SK-N-SH treated with all-trans-retinoic acid at 6 μM for 48 hours (cell line): ENCODE measurements at regions not wholly inside any gene's neighbourhood (a gene's known extent, or its start where the extent isn't known, plus 50 kb on each side); places are given as distances from the start of the nearest gene placed in this dataset.

Experiments used
- ARNTL ChIP-seq: fragments of 450-650 bp; formaldehyde crosslinking; IDR thresholded peaks from 2 replicates; pipeline ENCODE4 v1.5.0; 2020; ENCODE audit warnings: low read depth, mild to moderate bottlenecking, moderate library complexity, borderline replicate concordance
- OSR1 ChIP-seq: fragments of 250-450 bp; sonication (Bioruptor Pico); IDR thresholded peaks from 2 replicates; pipeline ENCODE4 v1.8.0; 2022; ENCODE audit warnings: moderate library complexity, mild to moderate bottlenecking, inconsistent platforms
- PATZ1 ChIP-seq: fragments of 250-450 bp; sonication (Bioruptor Pico); IDR thresholded peaks from 2 replicates; pipeline ENCODE4 v1.8.0; 2020; ENCODE audit warnings: mild to moderate bottlenecking, moderate library complexity, borderline replicate concordance

- TF ChIP-seq OSR1 (CRISPR knock-in tag) (no peak), PATZ1 (CRISPR knock-in tag) (no peak), ARNTL (CRISPR knock-in tag) (no peak)
Observed at GRCh38 chr15:81497238-81497637, 123.2 kb upstream of the TMC3 start.
